GM21825 (cell line): ENCODE measurements at regions not wholly inside any gene's neighbourhood (a gene's known extent, or its start where the extent isn't known, plus 50 kb on each side); places are given as distances from the start of the nearest gene placed in this dataset.
A peak's percentile ranks its signal among the peaks of the same experiment; 100 is the strongest.

Experiments
- ATAC-seq: cut with Tn5 transposase; IDR thresholded peaks from one replicate; pipeline ENCODE4 v1.9.1; 2021; ENCODE audit warnings: mild to moderate bottlenecking, moderate library complexity; ENCODE audit not compliant: unreplicated experiment

DNA sequence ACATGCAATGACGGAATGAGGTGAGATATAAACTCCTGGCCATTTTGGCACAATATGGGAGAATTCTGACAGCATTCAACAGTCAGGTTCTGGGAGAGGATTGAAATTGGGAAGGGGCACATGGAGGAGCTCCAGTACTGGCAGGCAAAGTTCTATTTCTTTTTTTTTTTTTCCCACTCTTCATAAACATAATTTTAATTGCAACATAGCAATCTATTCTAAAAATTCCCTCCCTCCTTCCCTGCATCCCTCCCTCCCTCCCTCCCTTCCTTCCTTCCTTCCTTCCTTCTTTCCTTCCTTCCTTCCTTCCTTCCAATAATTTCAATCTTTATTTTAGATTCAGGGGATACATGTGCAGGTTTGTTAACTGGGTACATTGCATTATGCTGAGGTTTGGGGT is 93.2 kb downstream of the PTCSC3 start:
- no peak for ATAC-seq

DNA sequence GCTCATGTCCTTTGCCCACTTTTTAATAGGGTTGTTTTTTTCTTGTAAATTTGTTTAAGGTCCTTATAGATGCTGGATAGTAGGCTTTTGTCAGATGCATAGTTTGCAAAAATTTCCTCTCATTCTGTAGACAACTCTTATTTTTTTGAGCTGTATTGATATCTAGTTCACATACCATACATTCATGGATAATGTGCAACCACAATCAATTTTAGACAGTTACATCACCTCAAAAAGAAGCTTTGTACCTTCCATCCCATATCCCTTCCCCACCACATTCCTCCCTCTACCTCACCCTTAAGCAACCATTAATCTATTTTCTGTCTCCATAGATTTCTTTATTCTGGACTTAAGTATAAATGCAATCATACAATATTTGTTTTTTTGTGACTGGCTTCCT is 98.4 kb downstream of the PTCSC3 start:
- ATAC-seq: no peak

DNA sequence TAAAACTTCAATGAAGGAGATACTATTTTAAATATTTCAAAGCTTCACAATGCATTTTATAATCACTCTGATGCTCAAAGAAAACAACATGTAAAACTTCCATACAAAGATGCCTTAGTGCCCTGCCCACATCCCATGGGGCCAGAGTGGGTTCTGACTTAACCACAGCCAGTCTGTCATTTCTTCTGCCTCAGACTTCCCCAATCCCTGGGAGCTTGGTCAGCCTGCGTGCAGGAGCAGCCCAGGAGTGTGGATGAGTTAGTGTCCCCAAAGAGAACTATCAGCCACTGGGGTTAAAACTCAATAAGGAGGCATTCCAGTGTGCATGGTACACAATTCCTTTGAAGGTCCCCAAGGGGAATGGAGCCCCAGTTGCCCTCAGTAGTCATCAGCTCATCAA is 100.3 kb downstream of the PTCSC3 start:
- no peak for ATAC-seq

DNA sequence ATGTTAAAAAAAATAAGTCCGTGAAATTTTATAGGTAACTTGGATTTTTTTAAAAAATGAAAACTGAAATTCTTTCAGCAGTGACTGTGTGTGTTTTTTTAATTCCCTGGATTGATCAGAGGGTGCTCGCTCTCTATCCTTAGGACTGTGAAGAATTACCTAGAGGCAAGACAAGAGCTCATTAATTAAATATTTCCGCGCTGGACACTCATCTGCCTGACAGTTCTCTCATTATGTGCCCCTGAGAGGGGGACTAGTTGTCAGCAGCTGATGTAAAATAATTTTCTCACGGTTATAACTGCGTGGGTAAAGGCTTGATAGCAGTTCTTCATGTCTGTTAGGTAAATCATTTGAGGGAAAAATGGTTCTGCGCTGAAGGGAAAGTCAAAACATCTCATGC is 101.3 kb downstream of the PTCSC3 start:
- ATAC-seq: no peak

DNA sequence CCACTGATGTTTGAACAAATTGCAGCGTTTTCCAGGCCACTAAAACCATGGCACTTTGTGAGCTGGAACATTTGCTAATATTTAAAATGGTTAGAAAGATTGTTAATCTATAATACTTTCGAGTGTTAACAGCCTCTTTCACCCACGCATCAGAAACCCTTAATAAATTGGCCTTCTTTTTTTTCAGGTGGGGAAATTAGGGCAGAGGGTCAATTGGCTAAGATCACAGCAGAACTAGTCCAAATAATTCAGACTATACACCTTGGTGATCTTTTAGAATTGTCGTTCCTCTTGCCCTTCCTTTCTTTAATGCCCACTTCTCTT is 105.8 kb downstream of the PTCSC3 start:
- ATAC-seq: no peak

DNA sequence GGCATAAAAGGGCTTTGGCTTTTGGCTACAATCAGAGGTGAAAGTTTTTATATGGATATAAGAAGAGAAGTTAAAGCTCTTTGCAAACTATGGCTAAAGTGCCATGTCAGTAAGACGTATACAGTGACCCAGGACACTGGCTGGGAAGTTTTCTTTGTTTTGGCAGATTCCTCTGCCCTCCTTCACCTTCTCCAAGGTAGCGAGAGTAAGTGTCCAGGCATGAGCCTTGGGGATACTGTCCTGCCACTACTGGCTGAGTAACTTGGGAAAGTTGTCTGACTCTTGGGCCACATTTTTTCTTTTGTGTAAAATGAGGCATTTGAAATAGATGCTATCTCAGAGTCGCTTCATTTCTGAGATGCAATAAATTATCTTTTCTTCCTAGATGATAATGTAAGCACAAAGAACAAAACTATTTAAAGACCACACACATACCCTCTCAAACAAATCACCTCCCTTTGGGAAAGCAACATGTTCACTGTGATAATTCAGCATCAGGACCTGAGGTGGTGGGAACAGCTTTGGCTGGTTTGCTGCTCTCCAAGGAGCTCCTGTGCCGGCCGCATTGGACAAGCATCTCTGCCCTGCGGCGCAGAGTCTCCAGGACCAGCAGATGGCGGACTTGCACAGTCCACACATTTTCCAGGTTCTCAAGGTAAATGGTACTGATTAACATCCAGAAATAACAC is 106.3 kb downstream of the PTCSC3 start:
- ATAC-seq: peak; percentile 64

DNA sequence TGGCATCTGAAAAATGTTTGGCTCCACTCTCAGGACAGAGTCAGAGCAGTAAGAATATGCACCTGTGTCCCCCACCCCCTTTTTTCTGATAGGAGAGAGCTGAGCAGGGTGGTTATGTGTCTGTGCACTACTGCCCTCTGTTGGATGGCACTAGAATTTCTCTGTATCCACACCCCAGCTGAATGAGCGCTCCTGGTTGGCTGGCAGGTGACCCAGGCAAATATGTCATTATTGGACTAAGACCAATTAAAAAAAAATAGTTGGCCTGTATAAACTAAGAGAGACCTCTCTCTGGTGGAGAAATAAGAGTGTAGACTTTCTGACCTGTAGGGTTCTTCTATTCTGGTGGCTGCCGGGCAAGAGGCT is 107.0 kb downstream of the PTCSC3 start:
- ATAC-seq: peak; percentile 66

DNA sequence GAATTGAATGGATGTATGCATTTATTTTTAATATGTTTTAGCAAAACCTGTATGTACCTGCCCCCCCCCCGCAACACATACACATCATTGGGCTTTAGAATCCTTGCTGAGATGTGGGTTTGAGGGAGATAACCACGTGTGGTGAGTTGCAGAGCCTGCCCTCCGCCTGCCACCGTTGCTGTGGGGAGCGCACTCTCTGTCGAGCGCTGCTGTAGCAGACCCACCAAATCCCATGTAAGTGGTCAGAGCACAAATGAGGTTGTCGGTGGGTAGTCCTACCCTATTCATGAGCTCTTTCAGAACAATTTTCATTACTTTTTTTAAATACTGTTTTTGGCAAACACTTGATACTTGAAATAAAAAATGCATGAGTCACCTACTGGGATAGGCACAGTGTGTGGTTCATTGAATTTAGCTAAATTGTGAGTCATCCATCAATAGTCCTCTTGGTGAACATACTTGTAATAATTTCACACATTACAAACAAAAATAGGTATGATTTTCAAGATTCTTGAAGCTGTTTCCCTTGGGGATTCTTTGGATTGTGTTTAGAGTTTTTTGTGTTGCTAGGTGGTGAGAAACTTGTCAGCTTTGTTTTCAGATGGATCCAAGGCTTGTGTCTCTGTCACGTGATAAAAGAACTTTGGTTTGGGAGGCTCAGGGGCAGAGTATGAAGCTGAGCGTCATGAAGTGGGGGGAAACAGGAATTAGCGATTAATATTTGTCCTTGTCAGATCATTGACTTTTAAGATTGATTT is 107.6 kb downstream of the PTCSC3 start:
- no peak for ATAC-seq

DNA sequence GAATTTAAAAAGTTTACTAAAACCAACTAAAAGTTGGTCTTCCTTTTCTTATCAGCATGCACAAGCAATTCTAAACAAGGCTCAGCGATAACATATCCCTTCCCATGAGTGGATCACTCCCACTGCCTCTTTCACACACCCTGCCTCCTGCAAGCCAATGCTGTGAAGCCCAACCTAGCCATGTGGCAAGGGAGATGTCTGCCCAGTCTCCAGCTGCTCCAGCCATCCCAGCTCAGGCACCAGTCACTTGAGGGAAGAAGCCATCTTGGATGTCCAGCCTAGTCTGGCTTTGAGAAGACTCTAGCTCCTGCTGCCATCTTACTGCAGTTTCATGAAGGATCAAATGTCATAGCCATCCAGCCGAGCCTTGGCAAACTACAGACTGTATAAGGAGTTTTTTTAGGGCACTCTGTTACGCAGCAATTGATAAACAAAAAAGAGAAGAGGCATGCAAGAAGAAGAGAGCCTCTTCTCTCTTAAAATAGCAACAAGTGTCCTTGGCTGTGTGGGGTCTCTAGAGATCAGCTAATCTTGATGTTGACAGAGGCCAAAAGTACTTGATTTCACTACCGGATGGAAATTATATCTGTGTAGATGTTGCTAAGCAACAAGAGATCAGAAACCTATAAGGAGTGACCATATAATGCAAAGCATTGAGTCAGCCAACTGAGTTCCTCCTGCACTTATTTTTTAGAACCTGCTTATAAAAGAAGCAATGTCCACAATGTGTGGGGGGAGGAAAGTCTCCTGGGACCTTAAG is 108.9 kb downstream of the PTCSC3 start:
- ATAC-seq: no peak

DNA sequence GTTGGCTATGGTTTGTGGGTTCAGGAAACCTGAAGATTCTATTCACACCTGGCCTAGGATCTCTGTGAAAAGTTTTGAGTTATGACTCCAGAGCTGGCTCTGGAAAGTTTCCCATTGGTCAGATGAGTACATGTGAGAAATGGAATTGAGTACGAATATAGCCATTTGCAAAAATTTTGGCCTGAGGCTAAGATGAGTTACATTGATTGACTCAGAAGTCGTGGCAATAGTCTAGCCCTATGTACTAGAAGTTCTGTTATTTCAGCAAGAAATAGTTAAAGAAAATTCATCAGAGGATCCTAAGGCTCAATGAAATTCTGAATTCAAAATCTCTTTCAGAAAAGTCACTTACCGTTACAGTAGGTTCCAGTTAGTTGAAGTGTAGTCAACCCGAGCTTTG is 109.9 kb downstream of the PTCSC3 start:
- ATAC-seq: no peak

DNA sequence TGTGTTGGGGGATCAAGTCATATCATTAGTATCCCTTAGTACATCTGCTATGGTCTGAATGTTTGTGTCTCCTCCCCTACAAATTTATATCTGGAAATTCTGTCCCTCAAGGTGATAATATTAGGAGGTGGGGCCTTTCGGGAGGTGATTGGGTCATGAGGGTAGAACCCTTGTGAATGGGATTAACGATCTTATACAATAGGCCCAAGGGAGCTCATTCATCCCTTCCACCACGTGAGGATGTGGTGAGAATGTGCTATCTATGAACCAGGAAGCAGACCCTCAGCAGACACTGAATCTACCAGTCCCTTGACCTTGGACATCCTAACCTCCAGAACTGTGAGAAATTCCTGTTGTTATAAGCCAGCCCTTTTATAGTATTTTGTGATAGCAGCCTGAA is 110.7 kb downstream of the PTCSC3 start:
- ATAC-seq: no peak

DNA sequence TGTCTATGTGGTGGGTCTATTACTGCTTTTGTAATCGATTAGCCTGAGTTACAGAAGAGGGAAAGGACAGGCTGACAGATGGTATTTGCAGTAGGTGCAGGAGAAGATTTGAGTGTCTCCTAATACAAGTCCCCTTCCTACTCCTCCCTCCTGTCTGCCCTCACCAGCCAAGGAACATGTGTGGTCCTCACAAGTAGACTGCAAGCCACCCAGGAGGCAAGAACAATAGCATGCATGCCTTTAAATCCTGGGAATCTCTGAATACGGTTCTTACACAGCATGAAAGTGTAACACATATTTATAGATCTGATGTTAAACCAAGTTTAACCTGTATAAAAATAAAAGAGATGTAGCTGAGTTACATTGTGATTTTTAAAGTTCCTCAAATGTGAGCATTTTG is 117.0 kb downstream of the PTCSC3 start:
- ATAC-seq: no peak

DNA sequence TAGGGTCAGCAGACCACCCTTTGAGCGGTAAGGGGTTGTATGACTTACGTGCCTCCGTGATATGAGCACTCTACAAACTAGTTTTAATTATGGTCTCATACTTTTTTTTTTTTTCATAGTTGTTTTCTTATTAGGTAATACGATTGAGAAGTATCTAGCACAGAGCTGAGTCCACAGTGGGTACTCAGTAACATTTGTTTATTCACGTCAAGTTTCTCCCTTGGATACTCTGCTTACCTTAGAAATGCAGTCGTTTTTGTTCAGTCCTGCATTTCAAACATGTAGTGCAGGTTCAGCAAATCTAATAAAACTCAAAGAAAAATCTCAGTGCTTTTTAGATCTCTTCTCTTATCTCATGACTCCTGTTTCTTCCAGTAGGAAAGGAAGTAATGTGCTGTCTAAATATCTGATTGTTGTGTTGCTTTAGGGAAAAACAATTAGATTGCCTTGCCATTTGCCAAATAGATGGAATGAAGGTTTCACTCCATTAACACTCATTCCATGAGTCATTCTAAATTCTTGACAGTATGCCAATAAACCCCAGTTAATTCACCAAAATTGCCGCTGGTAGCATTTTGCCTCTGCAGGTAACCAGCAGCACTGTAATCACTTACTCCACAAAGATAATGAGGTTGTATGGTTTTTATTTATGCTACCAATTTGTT is 118.9 kb downstream of the PTCSC3 start:
- no peak for ATAC-seq

DNA sequence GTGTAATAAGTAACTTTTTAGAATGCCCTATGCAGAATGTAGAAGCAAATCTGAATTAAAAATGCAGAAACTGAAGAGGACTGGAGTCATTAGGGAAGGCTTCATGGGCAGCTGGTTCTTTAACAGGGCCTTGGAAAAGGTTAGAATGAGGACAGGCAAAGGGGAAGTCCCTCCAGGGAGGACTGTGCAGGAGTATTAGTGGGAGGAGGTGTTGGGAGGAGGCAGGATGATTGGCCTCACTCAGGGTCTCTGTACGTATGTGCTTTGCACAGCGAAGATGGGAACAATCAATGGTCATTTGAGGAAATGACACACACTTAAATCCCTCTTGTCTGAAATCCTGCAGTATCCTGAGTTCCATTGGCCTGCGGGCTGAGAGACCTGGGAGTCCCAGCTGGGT is 119.7 kb downstream of the PTCSC3 start:
- no peak for ATAC-seq

DNA sequence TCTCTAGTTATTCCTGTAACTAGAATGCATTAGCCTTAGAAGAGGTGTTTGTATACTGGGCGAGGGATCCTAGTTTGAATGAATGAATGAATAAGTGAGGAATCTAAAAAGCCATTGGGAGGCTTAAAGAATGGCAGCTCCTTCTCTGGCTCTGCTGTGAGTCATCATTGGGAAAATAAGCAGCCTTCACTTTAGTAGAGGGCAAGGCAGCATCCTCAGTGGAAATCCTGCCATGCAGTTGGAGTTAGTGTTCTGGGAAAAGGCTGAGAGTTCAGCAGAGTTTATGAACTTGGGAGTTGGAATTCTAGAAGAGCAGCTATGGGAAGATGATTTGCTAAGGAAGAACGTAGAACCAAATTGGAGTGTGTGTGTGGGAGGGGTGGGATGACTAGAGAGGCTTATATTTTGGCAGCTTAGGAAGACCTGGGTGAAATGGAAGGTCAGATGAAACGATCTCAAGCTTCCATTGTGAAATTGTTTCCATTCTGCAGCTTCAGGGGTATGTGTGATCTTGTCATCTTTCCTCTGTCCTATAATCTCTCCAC is 120.8 kb downstream of the PTCSC3 start:
- ATAC-seq: no peak

DNA sequence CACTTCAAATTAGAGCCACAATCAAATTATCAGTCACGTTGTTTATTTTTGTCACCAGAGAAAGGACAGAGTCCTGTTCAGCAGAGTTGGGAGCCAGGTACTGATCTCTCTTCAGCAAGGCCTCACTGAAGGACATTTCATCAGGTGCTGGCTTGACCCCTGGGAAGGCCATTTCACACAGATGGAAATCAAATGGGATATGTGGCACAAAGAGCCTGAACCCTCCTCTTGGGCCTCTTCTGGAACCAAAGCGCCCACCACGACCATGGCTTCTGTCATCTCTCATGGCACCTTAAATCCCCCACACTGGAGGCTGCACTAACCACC is 121.5 kb downstream of the PTCSC3 start:
- ATAC-seq: no peak

DNA sequence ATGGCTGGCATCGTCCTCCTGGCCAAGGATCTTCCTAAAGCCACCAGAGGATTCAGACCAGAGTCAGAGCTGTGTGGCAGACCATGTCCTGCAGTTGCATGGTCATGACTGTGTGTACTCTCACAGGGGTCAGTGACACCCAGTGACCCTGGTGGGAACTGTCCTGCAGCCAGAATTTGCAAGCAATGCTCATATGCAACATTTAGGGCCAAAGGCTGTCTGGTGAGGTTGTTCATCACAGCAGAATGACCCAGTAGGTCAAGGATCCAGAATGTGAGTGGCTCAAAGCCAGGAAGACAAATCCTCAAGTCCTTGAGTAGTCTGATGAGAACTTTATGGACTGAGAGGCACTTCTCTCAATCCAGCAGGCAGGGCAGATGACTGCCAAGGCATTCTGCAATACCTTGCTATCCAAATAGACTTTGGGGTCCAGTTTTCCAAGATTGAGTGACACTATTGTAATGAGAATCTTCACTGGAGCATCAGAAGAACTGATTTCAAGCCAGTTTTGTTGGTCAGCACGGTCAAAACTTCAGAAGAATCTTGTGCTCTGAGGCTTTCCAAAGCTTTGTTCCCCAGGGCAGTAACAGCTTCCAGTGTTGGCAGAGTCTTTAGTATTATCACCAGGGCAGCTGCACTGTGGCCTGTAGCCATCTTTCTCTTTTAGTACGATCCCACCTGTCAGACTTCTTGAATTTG is 122.0 kb downstream of the PTCSC3 start:
- ATAC-seq: no peak

DNA sequence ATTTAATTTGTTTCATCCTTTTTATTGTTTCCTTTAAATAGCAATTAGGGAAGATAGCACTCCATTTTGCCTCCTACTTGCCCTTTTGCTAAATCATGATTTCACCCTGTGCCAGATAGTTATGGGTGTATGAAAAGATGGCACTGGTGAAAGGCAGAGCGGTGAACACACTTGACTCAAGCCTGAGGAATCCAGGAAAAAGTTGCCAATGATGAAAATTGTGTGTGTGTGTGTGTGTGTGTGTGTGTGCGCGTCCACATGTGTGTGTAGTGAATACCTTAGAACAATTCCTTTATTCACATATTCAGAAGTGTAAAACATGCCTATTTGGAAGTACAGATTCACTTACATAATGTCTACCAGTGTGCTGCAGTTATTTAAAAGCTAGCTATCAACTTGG is 123.8 kb downstream of the PTCSC3 start:
- ATAC-seq: no peak

DNA sequence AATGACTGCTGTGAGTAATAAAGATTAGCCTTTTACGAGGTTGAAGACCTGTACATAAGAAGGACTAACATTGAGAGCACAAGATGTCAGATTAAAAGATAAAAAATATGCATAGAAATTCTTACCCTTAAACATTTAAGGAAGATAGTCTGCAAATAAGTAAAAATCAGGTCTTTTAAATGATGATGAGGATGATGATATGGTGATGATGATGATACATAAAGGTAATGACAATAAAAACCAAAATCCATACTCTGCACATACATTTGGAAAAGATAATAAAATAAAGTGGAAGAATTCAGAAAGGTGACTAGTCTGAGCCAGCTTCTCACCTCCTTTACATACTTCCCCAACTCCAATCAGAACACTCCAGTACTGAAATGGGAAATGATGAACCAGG is 124.5 kb downstream of the PTCSC3 start:
- ATAC-seq: no peak

DNA sequence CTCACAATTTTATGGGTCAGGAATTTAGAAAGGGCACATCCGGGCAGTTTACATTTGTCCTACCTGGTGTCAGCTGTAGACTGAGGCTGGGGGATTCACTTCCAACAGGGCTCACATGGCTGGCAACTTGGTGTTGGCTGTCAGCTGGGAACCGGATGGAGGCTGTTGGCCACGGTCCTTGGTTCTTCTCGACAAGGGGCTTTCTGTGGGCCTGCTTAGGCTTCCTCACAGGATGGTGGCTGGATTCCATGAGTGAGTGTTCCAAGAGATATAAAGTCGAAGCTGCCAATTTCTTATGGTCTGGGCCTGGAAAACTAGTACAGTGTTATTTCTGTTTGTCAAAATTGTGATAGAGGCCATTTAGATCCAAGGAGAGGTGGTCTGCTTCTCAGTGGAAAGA is 127.9 kb downstream of the PTCSC3 start:
- no peak for ATAC-seq

DNA sequence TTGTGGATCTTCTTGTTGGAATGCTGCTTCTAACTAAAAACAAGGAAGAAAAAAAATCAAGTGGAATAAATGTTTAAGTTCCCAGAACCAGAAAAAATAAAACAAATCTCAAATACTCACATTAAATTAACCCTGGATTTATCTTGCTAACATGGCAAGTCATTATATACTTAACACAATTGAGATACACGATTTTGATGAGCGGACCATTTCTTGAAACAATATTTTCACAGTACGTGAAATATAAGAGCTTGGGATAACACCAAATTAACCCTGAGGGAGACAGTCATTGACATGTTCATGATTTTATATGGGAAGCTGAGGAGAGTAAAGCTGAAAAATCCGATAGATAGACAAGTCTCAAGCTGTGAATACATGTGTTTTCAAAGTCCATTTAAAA is 128.6 kb downstream of the PTCSC3 start:
- ATAC-seq: no peak
